ENCODE measurements at regions not wholly inside any gene's neighbourhood (a gene's known extent, or its start where the extent isn't known, plus 50 kb on each side); places are given as distances from the start of the nearest gene placed in this dataset.

- TF ChIP-seq CTCF (IDR thresholded peaks at IDR 0.05; ENCODE audit: borderline replicate concordance, extremely low read depth, low read length, poor library complexity, severe bottlenecking) (no peak), EZH2 (IDR thresholded peaks at IDR 0.05; ENCODE audit: borderline replicate concordance, low read depth, low read length, severe bottlenecking) (no peak)
Observed at GRCh38 chr6:130617658-130618057, 209.5 kb upstream of the SMLR1 start.
